GM21447 (cell line): ENCODE measurements at regions not wholly inside any gene's neighbourhood (a gene's known extent, or its start where the extent isn't known, plus 50 kb on each side); places are given as distances from the start of the nearest gene placed in this dataset.

ENCODE experiments used
- ATAC-seq: cut with Tn5 transposase; IDR thresholded peaks from one replicate; pipeline ENCODE4 v1.9.1; 2021; ENCODE audit not compliant: unreplicated experiment

- ATAC-seq = no peak
Observed at GRCh38 chr4:1512738-1513660, 106.8 kb upstream of the NKX1-1 start.

GRCh38 chr4:1512051-1512737, 106.0 kb upstream of the NKX1-1 start:
- ATAC-seq = no peak

GRCh38 chr4:1511441-1512041, 105.3 kb upstream of the NKX1-1 start:
- ATAC-seq = no peak

- no peak for ATAC-seq
Observed at GRCh38 chr4:1510931-1511330, 104.7 kb upstream of the NKX1-1 start.

GRCh38 chr4:1509366-1509765, 103.1 kb upstream of the NKX1-1 start:
- ATAC-seq = no peak

GRCh38 chr4:1508161-1509160, 102.2 kb upstream of the NKX1-1 start:
- no peak for ATAC-seq

GRCh38 chr4:1506956-1507721, 100.9 kb upstream of the NKX1-1 start:
- no peak for ATAC-seq

GRCh38 chr4:1505511-1506460, 99.5 kb upstream of the NKX1-1 start:
- ATAC-seq = no peak

- ATAC-seq = no peak
Observed at GRCh38 chr4:1504595-1505500, 98.6 kb upstream of the NKX1-1 start.

- no peak for ATAC-seq
Observed at GRCh38 chr4:1503583-1504471, 97.6 kb upstream of the NKX1-1 start.

- ATAC-seq = no peak
Observed at GRCh38 chr4:1502976-1503375, 96.7 kb upstream of the NKX1-1 start.

- no peak for ATAC-seq
Observed at GRCh38 chr4:1502501-1502886, 96.3 kb upstream of the NKX1-1 start.

- ATAC-seq = no peak
Observed at GRCh38 chr4:1501754-1502500, 95.7 kb upstream of the NKX1-1 start.

GRCh38 chr4:1500966-1501753, 94.9 kb upstream of the NKX1-1 start:
- ATAC-seq = no peak

- ATAC-seq = no peak
Observed at GRCh38 chr4:1500231-1500965, 94.2 kb upstream of the NKX1-1 start.
